ENCODE measurements at regions not wholly inside any gene's neighbourhood (a gene's known extent, or its start where the extent isn't known, plus 50 kb on each side); places are given as distances from the start of the nearest gene placed in this dataset.

- Histone ChIP-seq H3K9me3 (ENCODE audit: control insufficient read depth in 5 of 5, low read length in 5 of 5) (peaks cover 0 to 10% (median 7%) of the 10 kb centered on the region in 5 donors), H3K4me1 (ENCODE audit: control insufficient read depth in 5 of 5, insufficient read depth in 5 of 5, low read length in 5 of 5) (no peaks in the 10 kb centered on the region), H3K27ac (ENCODE audit: low read depth, low read length) (no peak overlapping the region), H3K36me3 (ENCODE audit: control insufficient read depth in 5 of 5, insufficient read depth in 5 of 5, low read length in 5 of 5) (no peaks in the 10 kb centered on the region), H3K27me3 (ENCODE audit: control insufficient read depth in 5 of 5, insufficient read depth in 4 of 5, low read length in 5 of 5) (no peaks in the 10 kb centered on the region), H3K9ac (ENCODE audit: low read length in 5 of 5) (no peak overlapping the region), H3K4me3 (ENCODE audit: low read depth in 1 of 5, low read length in 5 of 5) (no peak overlapping the region)
Observed at GRCh38 chr2:150853263-150853662, 365.8 kb upstream of the RND3 start.

DNA sequence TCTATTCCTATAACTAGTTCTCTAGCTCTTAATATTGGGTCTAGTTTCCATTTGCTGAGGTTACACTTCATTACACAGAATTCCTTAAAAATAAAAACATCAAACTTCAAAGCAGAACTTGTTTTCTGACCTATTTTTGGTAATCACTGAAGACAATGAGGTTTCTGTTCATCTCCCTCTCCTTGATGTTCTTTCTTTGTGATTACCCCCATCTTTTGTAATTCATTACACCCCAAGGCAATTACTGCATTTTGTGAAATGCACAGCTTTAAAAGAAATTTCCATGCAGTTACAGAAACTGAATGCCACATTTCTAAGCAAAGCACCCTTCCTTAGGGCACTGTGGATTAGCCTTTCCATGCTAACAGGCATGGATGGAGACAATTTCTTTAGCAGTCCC, 363.2 kb upstream of the RND3 start:
- no peaks in the 10 kb centered on the region for H3K36me3 ChIP-seq (ENCODE audit: control insufficient read depth in 5 of 5, insufficient read depth in 5 of 5, low read length in 5 of 5)
- H3K9me3 ChIP-seq (ENCODE audit: control insufficient read depth in 5 of 5, low read length in 5 of 5) = peaks cover 0 to 10% (median 7%) of the 10 kb centered on the region in 5 donors
- H3K4me1 ChIP-seq (ENCODE audit: control insufficient read depth in 5 of 5, insufficient read depth in 5 of 5, low read length in 5 of 5) = no peaks in the 10 kb centered on the region
- no peak overlapping the region for H3K27ac ChIP-seq (ENCODE audit: low read depth, low read length)
- H3K27me3 ChIP-seq (ENCODE audit: control insufficient read depth in 5 of 5, insufficient read depth in 4 of 5, low read length in 5 of 5) = no peaks in the 10 kb centered on the region
- no peak overlapping the region for H3K9ac ChIP-seq (ENCODE audit: low read length in 5 of 5)
- H3K4me3 ChIP-seq (ENCODE audit: low read depth in 1 of 5, low read length in 5 of 5) = no peak overlapping the region

DNA sequence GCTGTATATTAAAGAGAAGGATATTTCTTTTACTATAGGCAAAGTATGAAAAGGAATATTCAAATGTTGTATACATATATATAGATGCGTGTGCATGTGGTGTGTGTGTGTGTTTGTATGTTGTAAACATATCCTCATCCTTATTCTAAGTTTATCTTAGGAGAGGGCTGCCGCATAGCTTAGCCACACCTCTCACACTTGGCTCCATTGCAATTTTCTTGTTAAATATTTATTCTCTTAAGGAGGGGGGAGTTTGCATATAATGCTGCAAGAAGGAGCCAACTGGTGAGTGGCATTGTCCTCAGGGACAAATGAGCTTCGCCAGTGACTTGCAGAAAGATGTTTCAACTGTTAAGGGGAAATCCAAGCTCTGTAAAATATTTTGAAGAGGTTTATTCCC, 360.1 kb upstream of the RND3 start:
- Histone ChIP-seq H3K4me1 (ENCODE audit: control insufficient read depth in 5 of 5, insufficient read depth in 5 of 5, low read length in 5 of 5) (no peaks in the 10 kb centered on the region), H3K27me3 (ENCODE audit: control insufficient read depth in 5 of 5, insufficient read depth in 4 of 5, low read length in 5 of 5) (no peaks in the 10 kb centered on the region), H3K27ac (ENCODE audit: low read depth, low read length) (no peak overlapping the region), H3K4me3 (ENCODE audit: low read depth in 1 of 5, low read length in 5 of 5) (no peak overlapping the region), H3K9me3 (ENCODE audit: control insufficient read depth in 5 of 5, low read length in 5 of 5) (peaks cover 0 to 10% (median 7%) of the 10 kb centered on the region in 5 donors), H3K9ac (ENCODE audit: low read length in 5 of 5) (no peak overlapping the region), H3K36me3 (ENCODE audit: control insufficient read depth in 5 of 5, insufficient read depth in 5 of 5, low read length in 5 of 5) (no peaks in the 10 kb centered on the region)

GRCh38 chr2:150846691-150847090, 359.2 kb upstream of the RND3 start:
- no peak overlapping the region for H3K4me3 ChIP-seq (ENCODE audit: low read depth in 1 of 5, low read length in 5 of 5)
- H3K9ac ChIP-seq (ENCODE audit: low read length in 5 of 5) = no peak overlapping the region
- H3K4me1 ChIP-seq (ENCODE audit: control insufficient read depth in 5 of 5, insufficient read depth in 5 of 5, low read length in 5 of 5) = no peaks in the 10 kb centered on the region
- H3K27ac ChIP-seq (ENCODE audit: low read depth, low read length) = no peak overlapping the region
- no peaks in the 10 kb centered on the region for H3K27me3 ChIP-seq (ENCODE audit: control insufficient read depth in 5 of 5, insufficient read depth in 4 of 5, low read length in 5 of 5)
- H3K36me3 ChIP-seq (ENCODE audit: control insufficient read depth in 5 of 5, insufficient read depth in 5 of 5, low read length in 5 of 5) = no peaks in the 10 kb centered on the region
- H3K9me3 ChIP-seq (ENCODE audit: control insufficient read depth in 5 of 5, low read length in 5 of 5) = peaks cover 0 to 10% (median 7%) of the 10 kb centered on the region in 5 donors

GRCh38 chr2:150832686-150833085, 345.2 kb upstream of the RND3 start:
- no peaks in the 10 kb centered on the region for H3K4me1 ChIP-seq (ENCODE audit: control insufficient read depth in 5 of 5, insufficient read depth in 5 of 5, low read length in 5 of 5)
- H3K36me3 ChIP-seq (ENCODE audit: control insufficient read depth in 5 of 5, insufficient read depth in 5 of 5, low read length in 5 of 5) = no peaks in the 10 kb centered on the region
- H3K27me3 ChIP-seq (ENCODE audit: control insufficient read depth in 5 of 5, insufficient read depth in 4 of 5, low read length in 5 of 5) = no peaks in the 10 kb centered on the region
- no peak overlapping the region for H3K27ac ChIP-seq (ENCODE audit: low read depth, low read length)
- peaks cover 0 to 8% (median 3%) of the 10 kb centered on the region in 5 donors for H3K9me3 ChIP-seq (ENCODE audit: control insufficient read depth in 5 of 5, low read length in 5 of 5)
- H3K9ac ChIP-seq (ENCODE audit: low read length in 5 of 5) = no peak overlapping the region
- no peak overlapping the region for H3K4me3 ChIP-seq (ENCODE audit: low read depth in 1 of 5, low read length in 5 of 5)

- H3K9ac ChIP-seq (ENCODE audit: low read length in 5 of 5) = no peak overlapping the region
- H3K27me3 ChIP-seq (ENCODE audit: control insufficient read depth in 5 of 5, insufficient read depth in 4 of 5, low read length in 5 of 5) = no peaks in the 10 kb centered on the region
- peaks cover 0 to 2% (median 0%) of the 10 kb centered on the region in 5 donors for H3K9me3 ChIP-seq (ENCODE audit: control insufficient read depth in 5 of 5, low read length in 5 of 5)
- H3K4me1 ChIP-seq (ENCODE audit: control insufficient read depth in 5 of 5, insufficient read depth in 5 of 5, low read length in 5 of 5) = no peaks in the 10 kb centered on the region
- no peak overlapping the region for H3K27ac ChIP-seq (ENCODE audit: low read depth, low read length)
- H3K36me3 ChIP-seq (ENCODE audit: control insufficient read depth in 5 of 5, insufficient read depth in 5 of 5, low read length in 5 of 5) = no peaks in the 10 kb centered on the region
- H3K4me3 ChIP-seq (ENCODE audit: low read depth in 1 of 5, low read length in 5 of 5) = no peak overlapping the region
Observed at GRCh38 chr2:150824118-150824517, 336.7 kb upstream of the RND3 start.

DNA sequence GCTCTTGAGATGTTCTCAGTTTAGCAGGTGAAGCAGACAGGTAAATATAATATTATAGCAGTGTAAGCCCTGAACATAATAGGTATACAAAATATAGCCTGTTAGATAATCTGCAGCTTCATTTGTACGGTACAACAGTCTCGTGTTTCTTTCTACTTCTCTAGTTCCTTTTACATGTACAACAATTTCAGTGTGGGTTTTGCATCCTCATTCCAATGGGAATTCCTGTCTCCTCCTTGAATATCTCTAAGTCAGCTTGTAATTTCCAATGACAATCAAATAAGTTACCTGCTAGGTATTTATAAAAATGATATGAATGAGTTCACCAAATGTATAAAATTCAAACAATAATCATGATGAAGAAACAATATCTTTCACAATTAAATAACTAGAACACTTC, 330.0 kb upstream of the RND3 start:
- Histone ChIP-seq H3K9me3 (ENCODE audit: control insufficient read depth in 5 of 5, low read length in 5 of 5) (no peaks in the 10 kb centered on the region), H3K27ac (ENCODE audit: low read depth, low read length) (no peak overlapping the region), H3K27me3 (ENCODE audit: control insufficient read depth in 5 of 5, insufficient read depth in 4 of 5, low read length in 5 of 5) (no peaks in the 10 kb centered on the region), H3K9ac (ENCODE audit: low read length in 5 of 5) (no peak overlapping the region), H3K36me3 (ENCODE audit: control insufficient read depth in 5 of 5, insufficient read depth in 5 of 5, low read length in 5 of 5) (no peaks in the 10 kb centered on the region), H3K4me3 (ENCODE audit: low read depth in 1 of 5, low read length in 5 of 5) (no peak overlapping the region), H3K4me1 (ENCODE audit: control insufficient read depth in 5 of 5, insufficient read depth in 5 of 5, low read length in 5 of 5) (no peaks in the 10 kb centered on the region)

- Histone ChIP-seq H3K27me3 (ENCODE audit: control insufficient read depth in 5 of 5, insufficient read depth in 4 of 5, low read length in 5 of 5) (no peaks in the 10 kb centered on the region), H3K4me1 (ENCODE audit: control insufficient read depth in 5 of 5, insufficient read depth in 5 of 5, low read length in 5 of 5) (peaks cover 0 to 11% (median 6%) of the 10 kb centered on the region in 5 donors), H3K4me3 (ENCODE audit: low read depth in 1 of 5, low read length in 5 of 5) (no peak overlapping the region), H3K36me3 (ENCODE audit: control insufficient read depth in 5 of 5, insufficient read depth in 5 of 5, low read length in 5 of 5) (no peaks in the 10 kb centered on the region), H3K9me3 (ENCODE audit: control insufficient read depth in 5 of 5, low read length in 5 of 5) (no peaks in the 10 kb centered on the region), H3K9ac (ENCODE audit: low read length in 5 of 5) (no peak overlapping the region), H3K27ac (ENCODE audit: low read depth, low read length) (no peak overlapping the region)
Observed at GRCh38 chr2:150812664-150813367, 325.3 kb upstream of the RND3 start.

GRCh38 chr2:150812066-150812465, 324.6 kb upstream of the RND3 start:
- Histone ChIP-seq H3K4me3 (ENCODE audit: low read depth in 1 of 5, low read length in 5 of 5) (no peak overlapping the region), H3K27me3 (ENCODE audit: control insufficient read depth in 5 of 5, insufficient read depth in 4 of 5, low read length in 5 of 5) (no peaks in the 10 kb centered on the region), H3K36me3 (ENCODE audit: control insufficient read depth in 5 of 5, insufficient read depth in 5 of 5, low read length in 5 of 5) (no peaks in the 10 kb centered on the region), H3K9ac (ENCODE audit: low read length in 5 of 5) (no peak overlapping the region), H3K4me1 (ENCODE audit: control insufficient read depth in 5 of 5, insufficient read depth in 5 of 5, low read length in 5 of 5) (peaks cover 0 to 11% (median 6%) of the 10 kb centered on the region in 5 donors), H3K9me3 (ENCODE audit: control insufficient read depth in 5 of 5, low read length in 5 of 5) (no peaks in the 10 kb centered on the region), H3K27ac (ENCODE audit: low read depth, low read length) (no peak overlapping the region)

DNA sequence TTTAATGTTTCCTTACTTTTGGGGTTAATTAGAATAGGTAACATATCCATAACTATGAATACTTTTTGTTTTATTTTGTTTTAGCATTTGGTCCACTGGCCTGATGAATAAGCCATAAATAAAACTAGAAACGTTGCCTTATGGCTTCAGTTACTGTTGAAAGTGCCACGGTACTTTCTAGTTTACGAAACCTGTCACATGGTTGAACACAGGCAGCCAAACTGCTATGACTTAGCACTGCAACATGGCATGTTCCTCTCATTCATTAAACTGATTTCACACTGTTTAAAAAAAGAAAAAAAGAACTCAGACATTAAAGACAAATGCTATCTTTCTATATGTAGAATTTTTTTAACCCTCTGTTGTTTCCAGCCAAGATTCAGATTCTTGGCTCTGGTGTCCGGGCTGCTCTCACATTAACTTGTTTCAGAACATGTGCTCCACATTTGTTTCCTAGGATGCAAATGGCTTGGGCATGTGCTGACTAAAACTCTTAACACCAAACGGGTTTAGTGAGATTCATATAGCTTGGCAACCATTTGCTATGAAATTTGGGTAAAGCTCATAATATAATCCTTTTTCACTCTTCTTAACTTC, 323.9 kb upstream of the RND3 start:
- Histone ChIP-seq H3K27me3 (ENCODE audit: control insufficient read depth in 5 of 5, insufficient read depth in 4 of 5, low read length in 5 of 5) (no peaks in the 10 kb centered on the region), H3K4me1 (ENCODE audit: control insufficient read depth in 5 of 5, insufficient read depth in 5 of 5, low read length in 5 of 5) (peaks cover 0 to 13% (median 8%) of the 10 kb centered on the region in 5 donors), H3K4me3 (ENCODE audit: low read depth in 1 of 5, low read length in 5 of 5) (no peak overlapping the region), H3K36me3 (ENCODE audit: control insufficient read depth in 5 of 5, insufficient read depth in 5 of 5, low read length in 5 of 5) (no peaks in the 10 kb centered on the region), H3K9ac (ENCODE audit: low read length in 5 of 5) (no peak overlapping the region), H3K9me3 (ENCODE audit: control insufficient read depth in 5 of 5, low read length in 5 of 5) (no peaks in the 10 kb centered on the region), H3K27ac (ENCODE audit: low read depth, low read length) (no peak overlapping the region)
